ENCODE measurements at regions not wholly inside any gene's neighbourhood (a gene's known extent, or its start where the extent isn't known, plus 50 kb on each side); places are given as distances from the start of the nearest gene placed in this dataset.

GRCh38 chr11:116473206-116473769, 299.5 kb downstream of the BUD13 start:
- TF ChIP-seq CTCF (conservative IDR thresholded peaks at IDR 0.05 in 1 of 2, IDR thresholded peaks at IDR 0.05 in 1 of 2; ENCODE audit: low read depth in 1 of 2, low read length in 2 of 2) (no peak), EZH2 (IDR thresholded peaks at IDR 0.05; ENCODE audit: low read length, missing control alignments) (no peak)
